ENCODE measurements at regions not wholly inside any gene's neighbourhood (a gene's known extent, or its start where the extent isn't known, plus 50 kb on each side); places are given as distances from the start of the nearest gene placed in this dataset.

- no peaks in the 10 kb centered on the region for H3K36me3 ChIP-seq (ENCODE audit: control insufficient read depth, insufficient read depth, low read length)
- H3K27ac ChIP-seq (ENCODE audit: low read length): no peak overlapping the region
- no peak overlapping the region for H3K4me3 ChIP-seq (ENCODE audit: low read length)
- no CpG with 5 or more reads among the region's 1 CpG for WGBS (ENCODE audit: insufficient coverage, low lambda C conversion rate)
- H3K27me3 ChIP-seq (ENCODE audit: control insufficient read depth, insufficient read depth, low read length): no peaks in the 10 kb centered on the region
- peaks cover 1% of the 10 kb centered on the region for H3K9me3 ChIP-seq (ENCODE audit: control insufficient read depth, low read depth, low read length)
- DNase-seq: no peak
- H3K4me1 ChIP-seq (ENCODE audit: control insufficient read depth, insufficient read depth, low read length): no peaks in the 10 kb centered on the region
Observed at GRCh38 chr1:222911866-222912265, 97.0 kb downstream of the DISP1 start.

DNA sequence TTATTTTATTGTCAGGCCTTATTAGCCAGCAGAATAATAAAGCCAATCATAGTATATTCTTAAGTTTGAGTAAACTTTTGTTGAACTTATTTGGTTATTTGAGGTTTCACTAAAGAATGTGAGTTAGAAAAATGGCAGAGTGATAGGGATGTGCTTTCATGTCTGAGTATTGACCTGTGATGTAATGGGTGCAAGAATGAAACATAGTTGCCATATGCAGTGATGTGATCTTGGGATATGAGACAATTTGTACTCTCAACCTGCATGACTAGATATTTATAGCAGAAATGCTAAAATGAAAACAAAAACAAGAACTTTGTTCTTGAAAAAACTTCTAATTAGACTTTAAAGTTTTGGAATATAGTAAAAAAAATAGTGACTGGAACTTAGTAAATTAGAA, 97.9 kb downstream of the DISP1 start:
- Histone ChIP-seq H3K27ac (ENCODE audit: low read length) (no peak overlapping the region), H3K9me3 (ENCODE audit: control insufficient read depth, low read depth, low read length) (peaks cover 5% of the 10 kb centered on the region), H3K4me3 (ENCODE audit: low read length) (no peak overlapping the region), H3K27me3 (ENCODE audit: control insufficient read depth, insufficient read depth, low read length) (no peaks in the 10 kb centered on the region), H3K4me1 (ENCODE audit: control insufficient read depth, insufficient read depth, low read length) (no peaks in the 10 kb centered on the region), H3K36me3 (ENCODE audit: control insufficient read depth, insufficient read depth, low read length) (no peaks in the 10 kb centered on the region)
- DNase-seq: no peak

DNA sequence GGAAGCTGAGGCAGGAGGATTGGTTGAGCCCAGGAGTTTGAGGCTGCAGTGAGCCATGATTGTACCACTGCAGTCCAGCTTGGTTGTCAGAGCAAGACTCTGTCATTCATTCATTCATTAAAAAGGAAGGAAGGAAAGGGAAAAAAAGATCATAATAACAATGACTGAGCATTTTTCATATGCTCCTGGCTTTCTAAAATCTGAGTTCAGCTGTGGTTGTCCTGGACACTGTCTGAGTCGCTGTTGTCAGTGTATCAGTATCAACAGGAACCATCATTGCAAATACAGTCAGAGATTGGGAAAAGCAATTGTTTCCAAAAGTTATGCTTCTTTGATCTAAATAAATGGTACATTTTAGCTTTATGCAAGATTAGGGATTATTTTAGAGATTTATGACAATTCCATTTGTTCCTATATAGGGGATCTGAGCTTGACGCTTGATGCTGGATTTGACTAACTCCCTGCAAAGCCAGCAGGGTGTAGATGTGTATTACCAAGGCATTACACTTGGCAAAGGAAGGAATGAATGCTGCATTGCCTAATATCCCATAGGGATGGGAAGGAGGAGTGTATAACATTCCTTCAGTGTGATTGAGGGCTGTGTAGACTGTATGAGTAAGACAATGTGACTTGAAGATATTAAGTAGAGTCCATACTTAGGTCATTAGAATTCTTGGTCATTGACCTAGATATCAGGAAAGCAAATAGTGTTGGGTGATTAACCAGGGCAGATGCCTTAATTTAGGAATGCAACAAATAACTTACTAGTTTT, 100.2 kb downstream of the DISP1 start:
- Histone ChIP-seq H3K9me3 (ENCODE audit: control insufficient read depth, low read depth, low read length) (peaks cover 5% of the 10 kb centered on the region), H3K36me3 (ENCODE audit: control insufficient read depth, insufficient read depth, low read length) (no peaks in the 10 kb centered on the region), H3K27me3 (ENCODE audit: control insufficient read depth, insufficient read depth, low read length) (no peaks in the 10 kb centered on the region), H3K4me1 (ENCODE audit: control insufficient read depth, insufficient read depth, low read length) (no peaks in the 10 kb centered on the region), H3K27ac (ENCODE audit: low read length) (no peak overlapping the region), H3K4me3 (ENCODE audit: low read length) (no peak overlapping the region)
- no CpG with 5 or more reads among the region's 2 CpGs for WGBS (ENCODE audit: insufficient coverage, low lambda C conversion rate)
- DNase-seq: no peak

DNA sequence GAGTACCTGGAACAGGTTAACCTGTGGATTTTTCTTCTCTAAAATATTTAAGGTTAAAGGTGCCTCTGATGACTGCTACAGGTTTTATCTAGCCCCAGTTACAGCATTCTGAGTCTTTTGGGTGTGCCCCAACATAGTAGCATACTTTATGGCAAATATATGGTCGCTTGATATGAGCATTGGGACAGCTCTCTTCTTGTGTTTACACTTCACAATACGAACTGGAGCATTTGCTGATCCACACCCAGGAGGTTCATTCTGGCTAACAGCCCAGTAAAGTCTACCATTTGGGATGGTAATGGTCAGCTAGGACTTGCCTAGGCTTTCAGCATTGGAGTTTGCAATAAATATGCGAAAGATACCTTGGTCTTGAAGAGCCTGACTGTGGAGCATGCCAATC, 101.3 kb downstream of the DISP1 start:
- no peaks in the 10 kb centered on the region for H3K27me3 ChIP-seq (ENCODE audit: control insufficient read depth, insufficient read depth, low read length)
- 83% methylated on average over 1 of the region's 3 CpGs for WGBS (ENCODE audit: insufficient coverage, low lambda C conversion rate)
- H3K27ac ChIP-seq (ENCODE audit: low read length): no peak overlapping the region
- H3K36me3 ChIP-seq (ENCODE audit: control insufficient read depth, insufficient read depth, low read length): no peaks in the 10 kb centered on the region
- no peaks in the 10 kb centered on the region for H3K4me1 ChIP-seq (ENCODE audit: control insufficient read depth, insufficient read depth, low read length)
- peaks cover 5% of the 10 kb centered on the region for H3K9me3 ChIP-seq (ENCODE audit: control insufficient read depth, low read depth, low read length)
- no peak for DNase-seq
- H3K4me3 ChIP-seq (ENCODE audit: low read length): no peak overlapping the region

DNA sequence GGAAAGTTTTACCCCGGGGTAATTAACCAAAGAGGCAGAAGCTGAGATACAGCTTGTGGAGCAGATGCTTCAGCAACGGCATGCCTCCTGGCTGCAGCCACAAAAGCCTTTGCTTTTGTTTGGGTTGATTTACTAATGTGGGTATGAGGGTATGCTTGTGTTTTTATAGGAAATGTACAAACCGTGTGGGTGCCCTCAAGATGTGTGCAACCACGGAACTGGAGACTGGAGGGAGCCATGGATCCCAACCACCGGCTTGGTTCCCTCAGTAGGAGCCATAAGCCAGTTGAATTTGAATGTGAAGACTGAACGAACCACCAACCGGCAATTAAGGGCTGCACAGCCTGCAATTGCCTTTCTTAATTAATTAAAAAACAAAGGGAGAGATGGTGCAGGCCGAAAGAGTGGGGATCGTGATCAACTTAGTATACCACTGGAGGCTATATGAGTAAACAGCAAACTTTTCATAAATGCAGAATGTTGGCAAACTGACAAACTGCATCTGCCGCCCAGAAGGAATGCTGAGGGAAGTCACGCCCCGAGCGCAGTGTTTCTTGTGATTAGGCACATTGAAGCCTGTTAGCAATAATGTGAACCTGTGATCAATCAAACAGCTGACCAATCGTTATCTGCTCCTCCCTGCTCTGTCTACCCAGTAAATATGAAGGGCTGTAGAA, 104.1 kb downstream of the DISP1 start:
- DNase-seq: no peak

GRCh38 chr1:222919478-222919865, 104.6 kb downstream of the DISP1 start:
- no peak for DNase-seq
- no peaks in the 10 kb centered on the region for H3K27me3 ChIP-seq (ENCODE audit: control insufficient read depth, insufficient read depth, low read length)
- 82% methylated on average over 5 of the region's 5 CpGs for whole genome bisulfite sequencing (ENCODE audit: insufficient coverage, low lambda C conversion rate)
- H3K4me1 ChIP-seq (ENCODE audit: control insufficient read depth, insufficient read depth, low read length): no peaks in the 10 kb centered on the region
- no peak overlapping the region for H3K4me3 ChIP-seq (ENCODE audit: low read length)
- H3K27ac ChIP-seq (ENCODE audit: low read length): no peak overlapping the region
- peaks cover 5% of the 10 kb centered on the region for H3K9me3 ChIP-seq (ENCODE audit: control insufficient read depth, low read depth, low read length)
- H3K36me3 ChIP-seq (ENCODE audit: control insufficient read depth, insufficient read depth, low read length): no peaks in the 10 kb centered on the region

More for the DNA sequence above, 104.1 kb downstream of the DISP1 start:
- no peak overlapping the region for H3K27ac ChIP-seq (ENCODE audit: low read length)
- 80% methylated on average over 1 of the region's 14 CpGs for WGBS (ENCODE audit: insufficient coverage, low lambda C conversion rate)
- H3K4me3 ChIP-seq (ENCODE audit: low read length): no peak overlapping the region
- H3K9me3 ChIP-seq (ENCODE audit: control insufficient read depth, low read depth, low read length): peaks cover 5% of the 10 kb centered on the region
- H3K27me3 ChIP-seq (ENCODE audit: control insufficient read depth, insufficient read depth, low read length): no peaks in the 10 kb centered on the region
- no peaks in the 10 kb centered on the region for H3K36me3 ChIP-seq (ENCODE audit: control insufficient read depth, insufficient read depth, low read length)
- H3K4me1 ChIP-seq (ENCODE audit: control insufficient read depth, insufficient read depth, low read length): no peaks in the 10 kb centered on the region

DNA sequence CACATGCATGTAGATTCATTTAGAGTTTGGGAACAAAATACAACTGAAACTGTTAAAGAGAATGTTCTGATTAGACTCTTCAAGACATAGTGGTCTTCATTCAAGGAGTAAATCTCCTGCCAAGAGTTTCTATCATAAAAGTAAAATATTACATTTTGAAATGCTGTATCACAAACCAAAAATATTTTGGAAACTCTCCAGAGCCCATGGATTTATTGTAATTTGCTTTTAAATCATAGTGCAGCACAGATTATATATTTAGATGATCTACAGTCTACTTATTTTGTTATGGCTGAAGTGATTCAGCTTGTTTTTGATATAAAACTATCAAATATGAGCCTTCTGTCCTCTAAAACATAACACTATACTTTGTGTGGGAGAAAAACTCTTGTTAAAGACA, 105.3 kb downstream of the DISP1 start:
- Histone ChIP-seq H3K9me3 (ENCODE audit: control insufficient read depth, low read depth, low read length) (peaks cover 5% of the 10 kb centered on the region), H3K4me1 (ENCODE audit: control insufficient read depth, insufficient read depth, low read length) (no peaks in the 10 kb centered on the region), H3K4me3 (ENCODE audit: low read length) (no peak overlapping the region), H3K36me3 (ENCODE audit: control insufficient read depth, insufficient read depth, low read length) (no peaks in the 10 kb centered on the region), H3K27me3 (ENCODE audit: control insufficient read depth, insufficient read depth, low read length) (no peaks in the 10 kb centered on the region), H3K27ac (ENCODE audit: low read length) (no peak overlapping the region)
- DNase-seq: no peak

DNA sequence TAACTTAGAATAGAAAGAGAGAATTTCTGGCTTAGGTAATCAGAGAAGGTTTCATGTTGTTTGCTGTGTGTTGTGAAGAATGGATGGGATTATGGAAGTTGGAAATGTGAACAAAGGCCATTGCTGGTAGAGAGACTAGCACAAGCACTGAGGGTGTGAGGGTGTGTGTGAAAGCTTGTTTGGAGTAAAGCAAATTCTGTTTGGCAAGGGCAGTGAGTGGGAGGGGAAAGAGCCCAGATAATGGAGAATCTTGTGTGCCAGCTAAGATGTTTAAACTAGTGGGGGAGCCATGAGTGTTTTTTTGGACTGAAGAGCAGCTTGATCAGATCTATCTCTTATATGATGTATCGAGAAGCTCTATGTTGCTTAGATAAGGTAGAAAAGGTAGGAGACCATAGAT, 107.1 kb downstream of the DISP1 start:
- Histone ChIP-seq H3K27me3 (ENCODE audit: control insufficient read depth, insufficient read depth, low read length) (no peaks in the 10 kb centered on the region), H3K4me3 (ENCODE audit: low read length) (no peak overlapping the region), H3K36me3 (ENCODE audit: control insufficient read depth, insufficient read depth, low read length) (no peaks in the 10 kb centered on the region), H3K4me1 (ENCODE audit: control insufficient read depth, insufficient read depth, low read length) (no peaks in the 10 kb centered on the region), H3K27ac (ENCODE audit: low read length) (no peak overlapping the region), H3K9me3 (ENCODE audit: control insufficient read depth, low read depth, low read length) (peaks cover 3% of the 10 kb centered on the region)
- no peak for DNase-seq
- 93% methylated on average over 1 of the region's 1 CpG for WGBS (ENCODE audit: insufficient coverage, low lambda C conversion rate)

DNA sequence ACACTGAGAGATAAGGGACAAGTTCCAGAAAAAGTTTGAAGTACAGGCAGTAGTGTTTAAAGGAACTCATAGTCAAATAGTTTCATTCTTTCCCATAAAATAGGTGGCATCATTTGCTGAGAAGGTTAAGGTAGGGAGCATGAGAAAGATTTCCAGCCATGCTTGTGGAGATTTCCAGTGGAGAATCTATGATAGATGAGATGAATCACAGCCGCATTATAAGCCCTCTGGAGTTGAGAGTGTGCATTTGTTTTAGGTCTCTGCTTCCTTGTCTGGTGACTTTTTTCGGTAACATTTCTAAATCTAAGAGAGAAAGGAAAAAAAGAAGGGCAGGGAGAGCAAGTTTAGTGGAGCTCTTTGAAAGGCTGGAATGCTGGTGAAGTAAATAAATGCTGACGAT, 108.7 kb downstream of the DISP1 start:
- H3K36me3 ChIP-seq (ENCODE audit: control insufficient read depth, insufficient read depth, low read length): no peaks in the 10 kb centered on the region
- no peak overlapping the region for H3K4me3 ChIP-seq (ENCODE audit: low read length)
- 83% methylated on average over 2 of the region's 3 CpGs for WGBS (ENCODE audit: insufficient coverage, low lambda C conversion rate)
- H3K27ac ChIP-seq (ENCODE audit: low read length): no peak overlapping the region
- H3K9me3 ChIP-seq (ENCODE audit: control insufficient read depth, low read depth, low read length): no peaks in the 10 kb centered on the region
- no peak for DNase-seq
- no peaks in the 10 kb centered on the region for H3K4me1 ChIP-seq (ENCODE audit: control insufficient read depth, insufficient read depth, low read length)
- no peaks in the 10 kb centered on the region for H3K27me3 ChIP-seq (ENCODE audit: control insufficient read depth, insufficient read depth, low read length)

- H3K9me3 ChIP-seq (ENCODE audit: control insufficient read depth, low read depth, low read length): no peaks in the 10 kb centered on the region
- H3K4me1 ChIP-seq (ENCODE audit: control insufficient read depth, insufficient read depth, low read length): no peaks in the 10 kb centered on the region
- H3K27me3 ChIP-seq (ENCODE audit: control insufficient read depth, insufficient read depth, low read length): no peaks in the 10 kb centered on the region
- H3K4me3 ChIP-seq (ENCODE audit: low read length): no peak overlapping the region
- H3K27ac ChIP-seq (ENCODE audit: low read length): no peak overlapping the region
- DNase-seq: no peak
- H3K36me3 ChIP-seq (ENCODE audit: control insufficient read depth, insufficient read depth, low read length): no peaks in the 10 kb centered on the region
Observed at GRCh38 chr1:222924136-222924706, 109.4 kb downstream of the DISP1 start.

GRCh38 chr1:222926566-222926965, 111.7 kb downstream of the DISP1 start:
- Histone ChIP-seq H3K27me3 (ENCODE audit: control insufficient read depth, insufficient read depth, low read length) (no peaks in the 10 kb centered on the region), H3K36me3 (ENCODE audit: control insufficient read depth, insufficient read depth, low read length) (no peaks in the 10 kb centered on the region), H3K4me1 (ENCODE audit: control insufficient read depth, insufficient read depth, low read length) (no peaks in the 10 kb centered on the region), H3K4me3 (ENCODE audit: low read length) (no peak overlapping the region), H3K9me3 (ENCODE audit: control insufficient read depth, low read depth, low read length) (no peaks in the 10 kb centered on the region), H3K27ac (ENCODE audit: low read length) (no peak overlapping the region)
- no peak for DNase-seq
- no CpG with 5 or more reads among the region's 6 CpGs for WGBS (ENCODE audit: insufficient coverage, low lambda C conversion rate)
